B cell (primary cell): ENCODE measurements at regions not wholly inside any gene's neighbourhood (a gene's known extent, or its start where the extent isn't known, plus 50 kb on each side); places are given as distances from the start of the nearest gene placed in this dataset.

Source experiments
- ATAC-seq: fragments of 200-7000 bp; cut with Tn5 transposase; one replicate; pipeline ENCODE4 v1.10.0; 2021; ENCODE audit warnings: low read depth, mild to moderate bottlenecking, moderate number of reproducible peaks, moderate library complexity
- CTCF ChIA-PET: fragments of 350-600 bp; sonication (Branson Sonifier 250); formaldehyde crosslinking; loops from one replicate; lab custom pipeline; 2021; ENCODE audit warnings: antibody characterized with exemption, inconsistent platforms; lab: Charles Lee
- POLR2A ChIA-PET: fragments of 350-600 bp; sonication (Branson Sonifier 250); formaldehyde crosslinking; loops from one replicate; lab custom pipeline; 2021; ENCODE audit warnings: antibody characterized with exemption; lab: Charles Lee
- DNase-seq: peaks from one replicate; pipeline ENCODE4 v3.0.0; 2013
- H2AFZ ChIP-seq: 2 replicates; pipeline ENCODE4 v1.6.1; 2012; ENCODE audit warnings: mild to moderate bottlenecking, low read depth, low read length; ENCODE audit not compliant: insufficient read depth, poor library complexity, severe bottlenecking
- H3K27ac ChIP-seq, 2 donors: 1 replicate in 1 of 2; 2 replicates in 1 of 2; pipeline ENCODE4 v1.5.1; 2012 to 2013; ENCODE audit warnings: low read length in 2 of 2, mild to moderate bottlenecking in 2 of 2, moderate library complexity in 1 of 2
- H3K27me3 ChIP-seq, 4 experiments: fragments of 200-600 bp in 1 of 4; sonication (generic) in 1 of 4; replicated peaks in 1 of 4; 1 replicate in 2 of 4; 2 replicates in 2 of 4; pipeline versions ENCODE4 v1.6.1 to v1.7.0; 2013 to 2016; ENCODE audit warnings: low read length in 3 of 4, mild to moderate bottlenecking in 2 of 4, mixed read lengths in 1 of 4, moderate library complexity in 1 of 4; ENCODE audit not compliant: insufficient read depth in 4 of 4, control insufficient read depth in 3 of 4; ENCODE audit errors: control extremely low read depth in 1 of 4
- H3K36me3 ChIP-seq, 2 experiments: replicated peaks in 1 of 2; 1 replicate in 1 of 2; 2 replicates in 1 of 2; pipeline versions ENCODE4 v1.6.1 to v1.7.1; 2013; ENCODE audit warnings: low read length in 1 of 2; ENCODE audit not compliant: insufficient read depth in 2 of 2, control insufficient read depth in 1 of 2; ENCODE audit errors: control extremely low read depth in 1 of 2, extremely low read depth in 1 of 2
- H3K4me1 ChIP-seq, 2 donors: fragments of 200-600 bp in 1 of 2; sonication (generic) in 1 of 2; 1 replicate in 1 of 2; 2 replicates in 1 of 2; pipeline versions ENCODE4 v1.5.1 to v1.6.1; 2013 to 2017; ENCODE audit warnings: low read length in 2 of 2; ENCODE audit not compliant: control insufficient read depth in 2 of 2, insufficient read depth in 2 of 2
- H3K4me2 ChIP-seq: replicated peaks from 2 replicates; pipeline ENCODE3; 2012; ENCODE audit warnings: mild to moderate bottlenecking, low read depth, low read length; ENCODE audit not compliant: poor library complexity, severe bottlenecking
- H3K4me3 ChIP-seq, 5 experiments: fragments of 200-600 bp in 1 of 5; sonication (generic) in 1 of 5; 1 replicate in 3 of 5; 2 replicates in 2 of 5; pipeline versions ENCODE4 v1.5.1 to v1.7.0; 2011 to 2016; ENCODE audit warnings: low read length in 4 of 5, mild to moderate bottlenecking in 4 of 5, low read depth in 2 of 5, control low read depth in 1 of 5, moderate library complexity in 1 of 5; ENCODE audit not compliant: insufficient read depth in 1 of 5; ENCODE audit errors: control extremely low read depth in 1 of 5, extremely low read depth in 1 of 5
- H3K79me2 ChIP-seq: fragments of 200-600 bp; sonication (generic); one replicate; pipeline ENCODE4 v1.6.0; 2016; ENCODE audit warnings: low read length; ENCODE audit not compliant: control insufficient read depth, insufficient read depth
- H3K9ac ChIP-seq: fragments of 200-600 bp; sonication (generic); 2 replicates; pipeline ENCODE4 v1.6.1; 2017; ENCODE audit warnings: mild to moderate bottlenecking, low read length, moderate library complexity
- H3K9me3 ChIP-seq, 3 donors: one replicate each; pipeline versions ENCODE4 v1.6.1 to v1.7.1; 2013; ENCODE audit warnings: low read length in 2 of 3; ENCODE audit not compliant: control insufficient read depth in 2 of 3, insufficient read depth in 1 of 3; ENCODE audit errors: control extremely low read depth in 1 of 3
- H4K20me1 ChIP-seq: 2 replicates; pipeline ENCODE4 v1.6.0; 2012; ENCODE audit warnings: mild to moderate bottlenecking, low read length; ENCODE audit not compliant: insufficient read depth, control insufficient read depth, poor library complexity, severe bottlenecking
- H3K27ac Mint-ChIP-seq: one replicate; pipeline ENCODE4 v1.8.0; 2021; ENCODE audit warnings: mixed read lengths
- H3K27me3 Mint-ChIP-seq: one replicate; pipeline ENCODE4 v1.8.0; 2021; ENCODE audit warnings: mixed read lengths
- H3K4me1 Mint-ChIP-seq: one replicate; pipeline ENCODE4 v1.8.0; 2021; ENCODE audit warnings: mixed read lengths
- H3K4me3 Mint-ChIP-seq: one replicate; pipeline ENCODE4 v1.8.0; 2021; ENCODE audit warnings: mixed read lengths
- H3K9me3 Mint-ChIP-seq: one replicate; pipeline ENCODE4 v1.8.0; 2022; ENCODE audit warnings: mixed read lengths; ENCODE audit not compliant: insufficient read depth
- EZH2 ChIP-seq: IDR thresholded peaks from 2 replicates; pipeline ENCODE4 v1.6.1; 2012; ENCODE audit warnings: borderline replicate concordance, low read depth, mild to moderate bottlenecking, moderate library complexity, low read length; ENCODE audit not compliant: insufficient read depth, poor library complexity, severe bottlenecking
- WGBS: methylation state at CpG from one replicate; pipeline ENCODE4 v1.1.5; 2013; ENCODE audit warnings: missing lambda C conversion rate; ENCODE audit not compliant: insufficient coverage; 5-methylcytosine and 5-hydroxymethylcytosine counted together
- intact Hi-C: fragments of 100-400 bp; cut with micrococcal nuclease; formaldehyde crosslinking; loops from one replicate; pipeline ENCODE4 v1.10.0; 2022
- TF ChIP-seq, protein P1 (sequence below): fragments of 200-600 bp; IDR thresholded peaks from one replicate; pipeline ENCODE4 v1.8.0; 2022; ENCODE audit warnings: antibody characterized with exemption, mild to moderate bottlenecking

DNA sequence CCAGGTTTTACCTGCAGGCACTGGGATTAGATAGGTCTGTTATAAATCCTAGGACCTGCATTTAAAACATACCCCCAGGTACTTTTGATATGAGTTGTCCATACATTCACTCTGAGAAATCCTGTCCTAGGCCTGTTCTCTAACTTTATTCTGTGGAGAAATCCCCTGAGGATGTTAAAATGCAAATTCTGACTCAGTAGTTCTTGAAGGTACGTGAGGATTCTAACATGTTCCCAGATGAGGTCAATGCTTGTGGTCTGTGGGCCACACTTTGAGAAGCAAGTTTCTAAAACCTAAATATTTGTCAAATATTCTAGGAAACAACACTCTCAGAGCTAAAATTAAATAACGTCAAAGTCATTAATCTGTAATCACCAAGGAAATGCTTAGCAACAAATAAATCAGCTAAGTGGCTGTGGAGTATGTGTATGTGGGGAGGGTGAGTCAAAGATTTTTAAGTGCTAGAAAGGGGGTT, 101.3 kb upstream of the MAGEB16 start:
- intact Hi-C loops: no loop called here

DNA sequence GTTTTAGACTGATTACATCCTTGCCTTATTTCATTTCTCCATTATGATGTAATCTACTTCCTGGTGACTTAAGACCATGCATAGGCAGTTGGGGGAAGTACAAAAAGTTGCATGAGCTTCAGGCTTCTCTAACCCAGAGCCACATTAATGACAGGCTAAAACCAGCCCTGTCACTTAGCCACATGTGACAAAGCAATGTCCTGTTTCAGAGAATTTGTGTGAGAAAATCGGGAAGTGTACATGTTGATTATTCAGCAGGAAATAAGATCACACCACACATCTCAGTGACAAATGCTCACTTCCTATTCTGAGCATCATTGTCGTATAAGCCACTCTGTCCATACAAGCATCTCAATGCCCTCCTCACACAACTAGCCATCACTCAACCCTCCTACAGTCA, 98.5 kb upstream of the MAGEB16 start:
- no peak overlapping the region for H3K27ac ChIP-seq
- no peak for DNase-seq
- intact Hi-C loops: no loop called here
- Mint-ChIP-seq H3K4me3 (no peak overlapping the region), H3K4me1 (no peaks in the 10 kb centered on the region), H3K27ac (no peak overlapping the region), H3K27me3 (no peaks in the 10 kb centered on the region), H3K9me3 (no peaks in the 10 kb centered on the region)
- POLR2A ChIA-PET: no interaction called here
- H3K79me2 ChIP-seq: no peaks in the 10 kb centered on the region
- H3K4me3 ChIP-seq: no peak overlapping the region
- TF ChIP-seq EZH2: no peak
- TF ChIP-seq, protein P1, sequence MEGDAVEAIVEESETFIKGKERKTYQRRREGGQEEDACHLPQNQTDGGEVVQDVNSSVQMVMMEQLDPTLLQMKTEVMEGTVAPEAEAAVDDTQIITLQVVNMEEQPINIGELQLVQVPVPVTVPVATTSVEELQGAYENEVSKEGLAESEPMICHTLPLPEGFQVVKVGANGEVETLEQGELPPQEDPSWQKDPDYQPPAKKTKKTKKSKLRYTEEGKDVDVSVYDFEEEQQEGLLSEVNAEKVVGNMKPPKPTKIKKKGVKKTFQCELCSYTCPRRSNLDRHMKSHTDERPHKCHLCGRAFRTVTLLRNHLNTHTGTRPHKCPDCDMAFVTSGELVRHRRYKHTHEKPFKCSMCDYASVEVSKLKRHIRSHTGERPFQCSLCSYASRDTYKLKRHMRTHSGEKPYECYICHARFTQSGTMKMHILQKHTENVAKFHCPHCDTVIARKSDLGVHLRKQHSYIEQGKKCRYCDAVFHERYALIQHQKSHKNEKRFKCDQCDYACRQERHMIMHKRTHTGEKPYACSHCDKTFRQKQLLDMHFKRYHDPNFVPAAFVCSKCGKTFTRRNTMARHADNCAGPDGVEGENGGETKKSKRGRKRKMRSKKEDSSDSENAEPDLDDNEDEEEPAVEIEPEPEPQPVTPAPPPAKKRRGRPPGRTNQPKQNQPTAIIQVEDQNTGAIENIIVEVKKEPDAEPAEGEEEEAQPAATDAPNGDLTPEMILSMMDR: no peak
- ATAC-seq: no peak
- CTCF ChIA-PET: no interaction called here
- H3K36me3 ChIP-seq: no peaks in the 10 kb centered on the region
- no peaks in the 10 kb centered on the region for H3K4me1 ChIP-seq
- no peaks in the 10 kb centered on the region for H4K20me1 ChIP-seq
- H3K4me2 ChIP-seq: no peak overlapping the region
- H3K9me3 ChIP-seq: no peaks in the 10 kb centered on the region
- no peak overlapping the region for H2AFZ ChIP-seq
- no peak overlapping the region for H3K9ac ChIP-seq
- H3K27me3 ChIP-seq: no peaks in the 10 kb centered on the region
- WGBS: no CpG with 5 or more reads among the region's 2 CpGs

More for the DNA sequence above, 101.3 kb upstream of the MAGEB16 start:
- Histone ChIP-seq H3K4me3 (no peak overlapping the region), H4K20me1 (no peaks in the 10 kb centered on the region), H3K27ac (no peak overlapping the region), H3K9me3 (no peaks in the 10 kb centered on the region), H3K79me2 (no peaks in the 10 kb centered on the region), H3K36me3 (no peaks in the 10 kb centered on the region), H3K4me1 (no peaks in the 10 kb centered on the region), H3K27me3 (no peaks in the 10 kb centered on the region), H3K9ac (no peak overlapping the region), H2AFZ (no peak overlapping the region), H3K4me2 (no peak overlapping the region)
- no peaks in the 10 kb centered on the region for H3K4me1 Mint-ChIP-seq
- no CpG with 5 or more reads among the region's 2 CpGs for WGBS
- TF ChIP-seq, protein P1: no peak
- TF ChIP-seq EZH2: no peak
- H3K27me3 Mint-ChIP-seq: no peaks in the 10 kb centered on the region
- ATAC-seq (no peak), DNase-seq (no peak)
- no peaks in the 10 kb centered on the region for H3K9me3 Mint-ChIP-seq
- ChIA-PET POLR2A (no interaction called here), CTCF (no interaction called here)
- no peak overlapping the region for H3K4me3 Mint-ChIP-seq
- H3K27ac Mint-ChIP-seq: no peak overlapping the region
